GM12892 (cell line): ENCODE measurements at regions not wholly inside any gene's neighbourhood (a gene's known extent, or its start where the extent isn't known, plus 50 kb on each side); places are given as distances from the start of the nearest gene placed in this dataset.

Experiments
- POLR2A ChIP-seq: IDR thresholded peaks from 2 replicates; pipeline ENCODE4 v1.6.1; 2011; ENCODE audit warnings: low read depth, low read length, control low read depth
- POLR2AphosphoS5 ChIP-seq: IDR thresholded peaks from 2 replicates; pipeline ENCODE4 v1.6.1; 2011; ENCODE audit warnings: low read depth, low read length, control low read depth
- TAF1 ChIP-seq: IDR thresholded peaks from 2 replicates; pipeline ENCODE4 v1.6.1; 2011; ENCODE audit warnings: low read depth, mild to moderate bottlenecking, control low read depth, low read length, borderline replicate concordance

GRCh38 chr13:107211073-107211472 is 643.1 kb upstream of the ARGLU1 start:
- no peak for TF ChIP-seq POLR2A
- TF ChIP-seq TAF1: no peak
- TF ChIP-seq POLR2AphosphoS5: no peak
